ENCODE measurements at regions not wholly inside any gene's neighbourhood (a gene's known extent, or its start where the extent isn't known, plus 50 kb on each side); places are given as distances from the start of the nearest gene placed in this dataset.

- no peak for DNase-seq (ENCODE audit: low read depth)
- H3K4me3 ChIP-seq (ENCODE audit: low read length): no peak overlapping the region
- TF ChIP-seq CTCF (conservative IDR thresholded peaks at IDR 0.05; ENCODE audit: low read length): no peak
These were observed 649.0 kb upstream of the PCDH15 start for GRCh38 chr10:55449981-55450380.

GRCh38 chr10:55446441-55447002 is 645.5 kb upstream of the PCDH15 start:
- H3K4me3 ChIP-seq (ENCODE audit: low read length): no peak overlapping the region
- TF ChIP-seq CTCF (conservative IDR thresholded peaks at IDR 0.05; ENCODE audit: low read length): no peak
- DNase-seq (ENCODE audit: low read depth): no peak

GRCh38 chr10:55441777-55442176 is 640.7 kb upstream of the PCDH15 start:
- TF ChIP-seq CTCF (conservative IDR thresholded peaks at IDR 0.05; ENCODE audit: low read length): no peak
- H3K4me3 ChIP-seq (ENCODE audit: low read length): no peak overlapping the region
- no peak for DNase-seq (ENCODE audit: low read depth)

- no peak for TF ChIP-seq CTCF (conservative IDR thresholded peaks at IDR 0.05; ENCODE audit: low read length)
- DNase-seq (ENCODE audit: low read depth): no peak
- no peak overlapping the region for H3K4me3 ChIP-seq (ENCODE audit: low read length)
These were observed 625.1 kb upstream of the PCDH15 start for GRCh38 chr10:55426138-55426537.

- peak; percentile 28 for TF ChIP-seq CTCF (conservative IDR thresholded peaks at IDR 0.05; ENCODE audit: low read length)
- H3K4me3 ChIP-seq (ENCODE audit: low read length): no peak overlapping the region
- DNase-seq (ENCODE audit: low read depth): peak; percentile 33
These were observed 609.4 kb upstream of the PCDH15 start for GRCh38 chr10:55410415-55410885.

GRCh38 chr10:55404094-55404493 is 603.1 kb upstream of the PCDH15 start:
- H3K4me3 ChIP-seq (ENCODE audit: low read length): no peak overlapping the region
- TF ChIP-seq CTCF (conservative IDR thresholded peaks at IDR 0.05; ENCODE audit: low read length): no peak
- no peak for DNase-seq (ENCODE audit: low read depth)

- DNase-seq (ENCODE audit: low read depth): peak; percentile 14
- no peak for TF ChIP-seq CTCF (conservative IDR thresholded peaks at IDR 0.05; ENCODE audit: low read length)
- H3K4me3 ChIP-seq (ENCODE audit: low read length): no peak overlapping the region
These were observed 599.2 kb upstream of the PCDH15 start for GRCh38 chr10:55400075-55400849.

All from AG10803 (cell line).